ENCODE measurements at regions not wholly inside any gene's neighbourhood (a gene's known extent, or its start where the extent isn't known, plus 50 kb on each side); places are given as distances from the start of the nearest gene placed in this dataset.

DNA sequence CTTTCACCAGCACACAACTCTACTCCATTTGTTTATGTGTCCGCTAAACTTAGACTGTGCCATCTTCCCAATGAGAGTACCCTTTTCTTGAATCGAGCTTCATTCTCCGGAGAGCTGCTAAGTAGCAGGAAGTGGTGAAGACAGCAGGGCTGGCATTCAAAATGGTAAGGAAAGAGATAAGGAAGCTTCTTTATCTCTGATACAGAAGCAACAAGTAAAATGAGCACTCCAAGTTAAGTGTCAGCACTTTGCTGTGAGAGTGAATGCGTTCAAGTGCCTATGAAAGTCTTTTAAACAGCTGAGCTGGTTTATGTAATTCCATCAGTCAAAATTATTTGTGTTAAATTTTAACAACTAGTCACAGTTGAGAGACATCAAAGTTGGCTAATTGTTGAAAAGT, 386.8 kb upstream of the PTPRD start:
- no peak for DNase-seq (ENCODE audit: low spot score)

DNA sequence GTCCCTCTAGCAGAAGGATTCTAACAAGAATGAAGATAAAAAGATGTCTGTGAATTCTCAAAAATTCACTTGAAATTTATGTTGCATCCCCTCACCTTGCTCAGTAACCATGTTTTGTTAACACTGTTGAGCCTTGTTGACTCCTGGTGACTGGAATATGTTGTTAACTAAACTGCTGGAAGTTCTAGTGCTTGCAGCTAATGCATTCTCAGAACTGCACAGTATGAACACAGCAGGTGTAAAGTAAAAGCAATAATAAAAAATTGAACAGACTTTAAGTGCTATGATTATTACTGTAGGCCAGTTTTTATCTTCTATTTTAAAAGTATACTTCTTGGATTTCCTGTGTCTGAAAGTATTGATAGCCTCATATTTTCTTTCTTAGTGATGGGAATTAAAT, 388.7 kb upstream of the PTPRD start:
- no peak for DNase-seq (ENCODE audit: low spot score)

DNA sequence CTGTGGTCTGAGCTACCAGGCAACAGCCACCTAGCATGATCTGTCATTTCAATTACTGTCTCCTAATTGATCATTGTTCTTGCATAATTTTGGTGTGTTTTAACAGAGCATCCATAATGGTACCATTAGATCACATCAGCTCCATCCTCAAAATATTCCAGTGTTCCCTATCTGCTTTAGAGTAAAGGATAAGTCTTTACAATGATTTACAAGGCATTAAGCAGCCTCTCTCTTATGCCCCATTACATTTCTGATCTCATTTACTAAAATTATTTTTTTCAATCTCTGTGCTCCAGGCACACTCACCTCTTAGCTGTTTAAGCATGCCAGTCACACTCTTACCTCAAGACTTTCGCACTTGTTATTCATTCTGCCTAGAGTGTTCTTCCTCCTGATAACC, 389.9 kb upstream of the PTPRD start:
- no peak for DNase-seq (ENCODE audit: low spot score)

DNA sequence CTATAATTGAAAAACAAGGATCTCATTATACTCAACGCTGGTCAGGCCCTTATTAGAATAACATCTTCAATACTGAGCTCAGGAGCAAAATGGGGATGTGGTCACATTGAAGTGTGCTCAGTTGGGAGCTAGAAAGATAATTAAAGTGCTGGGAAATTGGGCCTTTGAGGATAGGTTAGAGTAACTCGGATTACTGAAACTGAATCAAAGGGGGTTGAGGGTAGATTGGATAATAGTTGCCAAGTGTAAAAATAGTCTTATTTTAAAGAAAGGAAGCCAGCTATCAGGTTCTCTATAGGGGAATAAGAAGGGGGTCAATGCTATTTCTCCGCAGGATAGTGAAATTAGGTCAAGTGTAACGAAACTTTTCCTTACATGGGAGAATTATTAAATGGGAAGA, 391.0 kb upstream of the PTPRD start:
- DNase-seq (ENCODE audit: low spot score): no peak

DNA sequence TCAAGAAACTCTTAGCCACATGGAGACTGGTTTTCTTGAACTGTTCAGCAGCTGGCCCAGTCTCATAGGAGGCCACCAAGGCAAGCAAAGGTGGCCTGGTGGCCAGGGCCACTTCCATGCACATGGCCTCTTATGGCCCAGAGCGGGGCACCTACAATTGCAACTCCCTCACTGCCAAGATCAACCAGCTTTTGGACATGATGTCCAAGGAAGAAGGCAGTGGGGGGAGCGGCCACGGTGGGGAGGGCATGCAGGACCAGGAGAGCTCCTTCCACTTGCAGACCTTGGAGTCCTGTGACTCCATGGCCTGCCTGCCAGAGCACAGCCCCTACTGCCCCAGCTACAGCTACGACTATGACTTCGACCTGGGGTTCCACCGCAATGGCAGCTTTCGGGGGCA, 398.9 kb upstream of the PTPRD start:
- DNase-seq (ENCODE audit: low spot score): no peak

DNA sequence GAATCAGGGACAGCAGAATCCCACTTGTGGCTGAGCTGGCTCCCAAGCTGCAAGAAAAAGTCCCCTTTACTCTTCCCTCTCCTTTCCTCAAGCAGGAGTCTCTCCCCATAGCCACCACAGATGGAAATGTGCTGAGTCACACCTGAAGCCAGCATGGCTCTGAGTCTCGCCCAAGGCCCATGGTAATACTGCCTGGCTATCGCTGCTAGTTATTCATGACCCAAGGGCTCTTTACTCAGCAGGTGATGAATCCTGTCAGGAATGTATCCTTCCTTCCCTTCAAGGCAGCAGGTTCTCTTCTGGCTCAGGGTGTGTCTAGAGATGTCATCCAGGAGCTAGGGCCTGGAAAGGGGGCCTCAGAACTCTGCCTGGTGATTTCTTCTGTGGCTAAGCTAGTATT, 403.3 kb upstream of the PTPRD start:
- no peak for DNase-seq (ENCODE audit: low spot score)

DNA sequence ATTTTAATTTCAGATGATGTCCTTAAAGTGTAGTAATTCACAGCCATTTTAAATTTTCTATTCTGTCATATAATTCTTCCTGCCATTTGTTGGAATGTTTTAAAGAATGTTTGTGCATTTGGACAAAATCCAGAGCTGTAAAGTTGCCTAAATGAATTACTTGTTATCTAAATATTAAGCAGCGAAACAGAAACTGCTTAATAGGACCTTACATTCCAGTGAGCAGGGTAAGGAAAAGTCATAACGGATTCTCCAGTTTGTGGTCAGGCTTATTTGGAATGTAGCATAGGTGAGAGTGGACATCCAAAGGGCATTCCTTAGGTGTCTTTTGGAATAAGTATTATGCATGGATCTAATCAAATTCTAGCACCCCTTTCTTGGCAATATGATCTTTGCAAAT, 410.4 kb upstream of the PTPRD start:
- no peak for DNase-seq (ENCODE audit: low spot score)

DNA sequence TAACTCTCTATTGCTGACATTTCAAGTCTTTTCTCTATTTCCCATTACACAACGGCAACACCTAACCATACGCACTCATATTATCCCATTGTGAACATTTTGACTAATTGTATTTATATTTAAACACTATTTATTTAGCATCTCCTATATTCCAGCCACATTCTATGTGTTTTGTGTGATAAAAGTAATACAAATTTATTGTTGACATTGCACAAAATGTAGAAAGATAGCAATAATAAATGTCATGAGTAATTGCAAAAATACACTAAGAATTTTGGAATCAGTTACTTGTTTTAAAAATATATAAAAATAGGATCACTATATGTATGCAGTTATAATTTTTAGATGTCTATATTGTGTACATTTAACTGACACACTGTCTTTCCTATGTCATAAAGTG, 413.0 kb upstream of the PTPRD start:
- no peak for DNase-seq (ENCODE audit: low spot score)

DNA sequence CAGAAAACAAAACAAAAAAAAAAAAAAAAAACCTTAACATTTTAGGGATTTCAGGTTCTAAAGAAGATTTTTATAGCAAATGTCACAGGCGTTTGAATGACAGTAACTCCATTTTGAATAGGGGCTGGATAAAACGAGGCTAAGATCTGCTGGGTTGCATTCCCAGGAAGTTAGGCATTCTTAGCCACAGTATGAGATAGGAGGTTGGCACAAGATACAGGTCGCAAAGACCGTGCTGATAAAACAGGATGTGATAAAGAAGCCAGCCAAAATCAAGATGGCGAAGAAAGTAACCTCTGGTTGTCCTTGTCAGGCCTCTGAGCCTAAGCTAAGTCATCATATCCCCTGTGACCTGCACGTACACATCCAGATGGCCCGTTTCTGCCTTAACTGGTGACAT, 425.6 kb upstream of the PTPRD start:
- no peak for DNase-seq (ENCODE audit: low spot score)

DNA sequence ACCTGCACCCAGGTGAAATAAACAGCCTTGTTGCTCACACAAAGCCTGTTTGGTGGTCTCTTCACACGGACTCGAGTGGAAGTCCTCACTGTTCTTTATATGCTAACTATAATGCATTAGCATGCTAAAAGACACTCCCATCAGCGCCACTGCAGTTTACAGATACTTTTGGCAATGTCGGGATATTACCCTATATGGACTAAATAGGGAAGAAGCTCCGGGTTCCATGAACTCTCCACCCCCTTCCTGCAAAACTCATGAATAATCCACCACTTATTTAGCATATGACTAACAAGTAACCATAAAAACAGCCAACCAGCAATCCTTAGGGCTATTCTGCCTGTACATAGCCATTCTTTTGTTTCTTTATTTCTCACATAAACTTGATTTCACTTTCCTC, 426.2 kb upstream of the PTPRD start:
- no peak for DNase-seq (ENCODE audit: low spot score)

DNA sequence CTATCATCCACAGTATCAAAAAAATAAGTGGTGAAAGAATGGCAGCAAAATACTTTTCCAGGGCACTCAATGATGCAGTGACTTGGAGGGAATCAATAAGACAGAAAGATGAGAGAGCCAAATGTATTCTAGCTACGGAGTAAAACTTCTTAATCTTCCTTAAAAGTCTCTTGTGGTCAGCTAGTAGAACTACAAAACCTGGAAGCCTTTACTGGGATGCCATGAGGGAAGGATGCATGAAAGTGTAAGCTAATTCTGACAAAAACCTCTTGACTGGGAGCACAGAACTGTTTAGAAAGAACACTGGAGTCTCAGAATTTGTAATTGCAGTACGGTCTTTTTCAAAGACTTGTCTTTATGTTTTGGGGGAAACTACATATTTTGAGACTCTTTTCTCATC, 432.8 kb upstream of the PTPRD start:
- no peak for DNase-seq (ENCODE audit: low spot score)

DNA sequence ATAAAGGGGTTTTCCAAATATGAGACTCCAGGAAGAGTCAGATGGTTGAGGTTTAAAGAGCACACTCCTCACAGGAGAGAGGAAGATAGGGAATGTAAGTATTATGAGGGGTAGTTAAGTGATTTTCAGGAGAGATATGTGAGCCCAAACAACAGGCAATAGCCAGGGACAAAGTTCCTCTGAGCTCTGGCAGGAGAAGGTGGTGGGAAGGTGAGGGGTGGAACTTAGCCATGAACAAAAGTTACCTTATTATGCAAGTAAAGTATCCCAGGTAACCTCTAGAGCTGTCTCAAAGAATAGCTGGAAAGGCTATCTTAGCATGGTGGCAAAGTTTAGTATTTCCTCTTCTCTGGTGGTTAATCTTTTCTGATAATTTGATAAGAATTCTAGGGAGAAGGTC, 450.5 kb upstream of the PTPRD start:
- no peak for DNase-seq (ENCODE audit: low spot score)

DNA sequence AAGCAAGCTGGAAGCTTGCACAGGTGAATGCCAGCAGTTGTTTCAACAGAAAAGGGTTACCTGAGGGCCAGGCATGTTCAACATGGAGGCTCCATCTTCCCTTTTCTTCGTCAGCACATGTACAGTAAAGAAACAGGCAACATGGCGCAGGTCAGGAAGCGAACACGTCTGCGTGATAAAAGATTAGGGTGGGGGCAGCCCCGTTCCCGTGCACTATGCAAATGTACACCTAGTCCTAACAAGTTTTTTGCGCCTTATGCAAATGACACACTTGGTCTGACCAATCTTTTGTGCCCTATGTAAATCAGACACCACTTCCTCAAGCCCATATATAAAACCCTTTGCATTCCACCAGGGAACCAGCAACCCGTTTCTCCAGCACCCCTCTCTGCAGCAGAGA, 452.1 kb upstream of the PTPRD start:
- DNase-seq (ENCODE audit: low spot score): no peak

DNA sequence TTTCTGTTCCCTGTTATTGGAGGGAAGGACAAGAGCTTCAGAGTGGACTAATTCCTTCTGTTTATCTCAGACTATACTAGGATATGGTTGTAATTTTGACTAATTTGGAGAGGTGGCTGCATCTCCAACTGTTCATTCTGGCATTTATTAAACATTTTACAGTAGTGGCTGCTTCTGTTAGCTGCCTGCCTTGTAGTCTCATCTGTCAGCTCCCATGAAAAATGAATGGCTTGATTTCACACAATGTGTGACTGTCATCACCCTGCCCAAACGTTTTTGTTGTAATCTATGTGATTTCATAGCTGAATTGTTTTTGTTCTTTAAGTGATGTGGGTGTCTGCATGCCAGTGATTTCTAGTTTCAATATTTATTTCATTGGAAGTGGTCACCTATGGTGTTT, 459.4 kb upstream of the PTPRD start:
- DNase-seq (ENCODE audit: low spot score): no peak

DNA sequence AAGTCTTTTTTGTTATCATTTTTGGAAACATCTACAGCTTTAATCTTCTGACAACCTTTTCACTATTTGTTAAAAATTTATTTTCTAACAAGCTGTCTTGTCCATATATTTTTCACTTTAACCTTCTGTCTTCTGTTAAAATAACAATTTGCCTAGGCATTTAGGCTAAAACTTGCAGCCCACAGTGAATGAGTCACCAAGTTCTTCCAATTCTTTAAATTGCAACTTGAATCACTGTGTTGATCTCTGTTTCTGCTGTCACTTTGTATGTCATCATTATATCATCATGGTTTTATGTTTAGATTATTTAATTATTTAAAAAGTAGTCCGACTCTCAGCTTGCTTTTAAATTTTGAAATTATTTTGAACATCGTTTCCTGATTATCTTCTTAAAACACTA, 473.8 kb upstream of the PTPRD start:
- DNase-seq (ENCODE audit: low spot score): no peak

DNA sequence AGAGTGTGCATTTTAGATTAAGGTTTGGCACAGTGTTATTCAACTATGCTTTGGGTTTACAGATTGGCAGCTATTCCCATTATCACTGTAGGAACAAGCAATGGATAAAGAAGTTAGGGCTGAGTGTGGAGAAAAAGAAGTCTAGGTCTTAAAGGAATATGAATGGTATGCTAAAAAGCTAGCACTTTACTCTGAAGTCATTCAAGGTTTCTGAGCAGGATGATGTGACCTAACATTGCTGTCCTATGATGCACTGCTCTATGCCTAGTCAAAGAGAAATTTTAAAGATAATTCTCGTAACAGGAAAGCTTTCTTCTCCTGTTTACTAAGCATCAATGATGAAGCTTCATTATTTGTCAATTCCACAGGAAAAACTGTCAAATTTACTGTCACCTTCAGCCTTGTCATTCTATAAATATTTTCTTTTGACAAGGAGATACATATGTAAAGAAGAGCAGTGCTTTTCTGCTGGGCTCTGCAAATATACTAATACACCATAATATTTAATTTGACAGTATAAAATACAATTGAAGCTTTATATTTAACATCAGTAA, 476.1 kb upstream of the PTPRD start:
- no peak for DNase-seq (ENCODE audit: low spot score)

DNA sequence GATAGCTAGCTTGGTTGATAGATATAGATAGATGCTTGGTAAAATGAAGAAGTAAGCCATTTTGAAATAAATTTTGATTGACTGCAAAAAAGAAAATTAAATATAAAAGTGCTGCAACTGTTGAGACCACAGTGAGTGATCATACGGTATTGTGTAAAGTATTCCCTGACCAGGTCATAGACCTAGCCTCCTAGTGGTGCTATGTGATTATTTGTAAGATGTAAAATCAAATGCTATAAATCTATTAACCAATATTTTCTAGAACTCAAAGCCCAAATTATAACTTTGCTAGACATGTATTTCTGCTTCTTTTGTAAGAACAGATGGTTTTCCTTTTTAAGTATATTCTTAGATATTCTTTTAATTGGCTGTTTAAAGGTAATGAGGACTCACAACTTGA, 480.2 kb upstream of the PTPRD start:
- no peak for DNase-seq (ENCODE audit: low spot score)

DNA sequence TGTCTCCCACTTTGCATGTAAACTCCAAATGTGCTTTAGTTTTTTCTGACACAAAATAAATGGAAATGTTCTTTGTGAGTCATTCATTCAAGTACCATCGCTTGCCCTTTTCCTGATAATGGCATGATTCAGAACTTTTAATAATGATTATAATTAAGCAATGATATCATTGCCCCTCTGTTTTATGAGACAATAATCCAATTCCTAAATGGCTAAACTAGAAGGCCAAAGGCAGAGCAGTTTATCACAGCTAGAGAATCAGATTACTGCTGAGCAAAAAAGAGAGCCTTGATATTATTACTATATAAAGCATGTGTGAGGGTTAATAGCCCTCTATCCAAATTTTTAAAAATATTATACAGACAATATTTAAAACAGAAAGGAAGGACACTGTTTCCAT, 484.2 kb upstream of the PTPRD start:
- DNase-seq (ENCODE audit: low spot score): no peak

DNA sequence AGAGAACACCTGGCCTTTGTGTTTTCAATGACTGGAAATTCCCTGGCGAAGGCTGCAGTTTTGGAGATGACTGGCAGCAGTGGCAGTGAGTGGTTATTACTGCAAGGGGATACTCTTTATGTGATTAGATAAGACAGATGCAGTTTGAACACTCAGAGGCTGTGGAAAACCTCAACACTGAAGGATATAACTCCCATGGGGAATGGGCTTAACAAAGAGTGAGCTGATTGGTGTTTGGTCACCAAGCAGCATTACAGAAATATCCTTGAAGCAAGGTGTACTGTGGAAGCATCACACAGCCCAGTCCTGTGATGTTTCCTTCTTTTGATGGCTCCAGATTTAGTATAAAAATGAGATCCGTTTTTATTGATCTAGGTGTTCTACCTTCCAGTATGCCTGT, 490.7 kb upstream of the PTPRD start:
- DNase-seq (ENCODE audit: low spot score): no peak

DNA sequence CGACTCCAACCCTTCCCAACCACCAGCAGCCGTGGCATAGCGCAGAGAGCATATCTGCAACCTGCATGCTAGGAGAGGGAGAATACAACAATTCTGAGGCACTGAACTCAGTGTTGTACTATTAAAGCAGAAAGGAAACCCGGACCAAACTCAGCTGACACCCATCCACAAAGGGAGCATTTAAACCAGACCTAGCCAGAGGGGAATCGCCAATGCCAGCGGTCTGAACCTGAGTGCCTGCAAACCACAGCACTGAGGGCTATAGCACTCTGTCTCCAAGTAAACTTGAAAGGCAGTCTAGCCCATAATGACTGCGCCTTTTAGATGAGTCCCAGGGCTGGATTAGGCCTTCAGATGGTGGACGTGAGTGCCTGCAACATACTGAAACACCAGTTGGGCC, 494.4 kb upstream of the PTPRD start:
- no peak for DNase-seq (ENCODE audit: low spot score)

DNA sequence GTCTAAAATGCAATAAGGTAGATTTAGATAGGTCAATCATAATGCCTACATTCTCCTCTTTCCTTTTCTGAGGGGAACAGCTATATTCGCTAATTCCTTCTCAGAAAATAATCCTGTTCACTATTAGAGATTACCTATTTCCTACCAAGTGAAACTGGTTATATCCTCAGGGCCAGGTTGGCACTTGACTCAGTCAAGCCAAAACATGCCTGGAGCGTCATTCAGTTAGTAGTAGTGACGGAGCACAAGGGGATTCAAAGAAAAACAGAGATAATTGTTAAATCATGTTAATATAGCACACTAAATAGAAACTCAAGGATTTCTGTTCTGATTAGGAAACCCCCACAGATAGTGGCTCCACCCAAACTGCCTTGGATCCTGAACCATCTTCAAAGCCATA, 515.4 kb upstream of the PTPRD start:
- DNase-seq (ENCODE audit: low spot score): no peak

DNA sequence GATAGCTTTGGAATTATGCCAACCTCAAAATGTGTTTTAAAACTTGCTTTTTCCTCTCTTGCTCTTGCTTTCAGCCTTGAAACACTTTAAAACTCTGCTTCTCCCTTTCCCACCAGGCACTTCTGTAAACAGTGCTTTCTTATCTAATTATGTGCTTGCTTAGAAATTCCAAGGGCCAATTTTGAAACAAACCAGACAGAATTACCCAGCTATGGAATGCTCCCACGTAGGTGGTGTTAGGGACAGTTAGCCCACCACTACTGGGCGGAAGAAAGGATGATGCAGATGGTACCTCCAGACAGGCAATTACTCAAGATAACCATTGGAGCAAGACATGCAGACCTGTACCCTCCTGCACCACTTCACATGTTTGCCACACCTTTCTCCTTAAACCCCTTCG, 523.0 kb upstream of the PTPRD start:
- no peak for DNase-seq (ENCODE audit: low spot score)

DNA sequence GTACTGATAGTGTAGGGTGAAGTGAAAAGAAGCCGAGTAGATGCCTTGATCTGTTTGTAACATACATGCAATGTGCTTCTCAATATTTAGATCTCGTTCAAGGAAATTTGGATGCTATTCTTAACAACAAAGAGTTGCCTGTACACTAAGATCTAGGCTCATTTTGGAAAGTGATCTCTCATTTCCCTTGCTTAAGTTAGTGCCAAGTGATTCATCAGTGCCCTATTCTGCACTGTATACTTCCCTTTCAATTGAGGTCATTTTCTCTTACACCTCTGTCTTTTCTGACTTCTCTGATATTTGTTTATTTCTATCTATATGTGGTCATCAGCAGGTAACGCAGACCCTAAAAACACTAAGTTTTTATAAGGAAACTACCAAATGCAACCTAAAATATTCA, 528.6 kb upstream of the PTPRD start:
- no peak for DNase-seq (ENCODE audit: low spot score)

DNA sequence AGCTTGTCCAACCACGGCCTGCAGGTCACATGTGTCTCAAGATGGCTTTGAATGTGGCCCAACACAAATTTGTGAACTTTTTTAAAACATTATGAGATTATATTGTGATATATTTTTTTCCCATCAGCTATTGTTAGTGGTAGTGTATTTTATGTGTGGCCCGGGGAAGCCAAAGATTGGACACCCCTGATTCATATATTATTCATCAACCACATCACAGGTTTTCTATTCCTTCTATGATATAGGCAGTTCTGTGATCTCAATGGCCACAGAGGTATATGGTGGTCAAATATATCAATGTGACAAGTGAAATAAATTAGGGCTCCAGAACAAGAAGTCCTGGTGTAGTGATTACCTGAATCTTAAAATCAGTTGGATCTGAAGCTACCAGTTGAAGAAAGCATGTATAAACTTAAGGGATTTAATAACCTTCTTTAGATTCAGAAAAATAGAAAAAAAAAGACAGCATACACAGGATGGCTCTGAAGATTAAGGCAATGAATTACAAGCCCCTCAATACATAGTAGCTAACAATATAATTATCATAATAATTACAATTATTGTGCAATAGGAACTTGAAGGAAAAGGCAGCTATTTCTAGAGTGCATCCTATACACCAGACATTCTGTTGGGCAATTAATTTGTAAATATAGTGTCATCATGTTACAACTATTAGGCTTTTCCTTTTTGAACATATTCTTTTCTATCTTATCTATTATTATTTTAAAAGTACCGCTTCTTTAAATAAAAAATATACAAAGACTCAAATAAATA, 530.4 kb upstream of the PTPRD start:
- no peak for DNase-seq (ENCODE audit: low spot score)
